HL-60 (cell line): ENCODE measurements at regions not wholly inside any gene's neighbourhood (a gene's known extent, or its start where the extent isn't known, plus 50 kb on each side); places are given as distances from the start of the nearest gene placed in this dataset.

Source experiments
- DNase-seq, 2 experiments: peaks; one replicate each; pipeline ENCODE4 v3.0.0-alpha.2; 2010 to 2020; ENCODE audit warnings: low read depth in 1 of 2, low spot score in 1 of 2
- H3K27ac ChIP-seq: fragments of 250-450 bp; sonication (Bioruptor Pico); replicated peaks from 2 replicates; pipeline ENCODE4 v1.5.1; 2020; ENCODE audit warnings: mild to moderate bottlenecking, moderate library complexity
- H3K27me3 ChIP-seq: fragments of 250-450 bp; sonication (Bioruptor Pico); 2 replicates; pipeline ENCODE4 v1.5.1; 2021; ENCODE audit warnings: mild to moderate bottlenecking, moderate library complexity; ENCODE audit not compliant: insufficient read depth, poor library complexity, severe bottlenecking
- H3K4me3 ChIP-seq: replicated peaks from 2 replicates; pipeline ENCODE4 v1.5.1; 2011; ENCODE audit warnings: mild to moderate bottlenecking, control low read depth, low read length; ENCODE audit not compliant: insufficient read depth
- GABPA ChIP-seq: IDR thresholded peaks from 2 replicates; pipeline ENCODE4 v1.6.1; 2012; ENCODE audit warnings: low read depth
- POLR2AphosphoS5 ChIP-seq: IDR thresholded peaks from 2 replicates; pipeline ENCODE4 v1.6.1; 2012; ENCODE audit warnings: low read depth
- SPI1 ChIP-seq: IDR thresholded peaks from 2 replicates; pipeline ENCODE4 v1.6.1; 2012; ENCODE audit warnings: low read depth, mild to moderate bottlenecking, borderline replicate concordance
- TF ChIP-seq, protein P1 (sequence below): IDR thresholded peaks from 2 replicates; pipeline ENCODE4 v1.6.1; 2012; ENCODE audit warnings: low read depth; ENCODE audit not compliant: insufficient replicate concordance
- TF ChIP-seq, protein P2 (sequence below): IDR thresholded peaks from one replicate; pipeline ENCODE4 v1.5.1; 2011; ENCODE audit warnings: low read length, control low read depth, inconsistent platforms; ENCODE audit not compliant: insufficient read depth

DNA sequence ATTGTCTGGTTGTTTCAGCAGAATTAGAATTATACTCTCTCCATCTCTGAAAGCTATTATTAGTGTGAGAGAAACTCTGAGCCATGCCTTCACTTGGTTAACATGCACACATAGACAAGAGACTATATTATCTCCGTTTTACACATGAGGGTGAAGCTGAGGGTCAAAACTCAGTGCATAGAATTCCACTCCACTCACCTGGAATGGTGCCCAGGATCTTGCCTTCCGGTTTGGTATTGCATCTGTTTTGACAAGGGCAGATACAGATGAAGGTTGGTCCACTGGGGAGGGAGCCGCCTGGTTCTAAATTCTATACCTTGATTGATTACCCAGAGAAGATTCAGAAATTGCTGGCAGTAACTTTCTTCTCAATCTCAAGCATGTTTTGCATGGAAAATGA is 149.5 kb upstream of the PELI2 start:
- Histone ChIP-seq H3K27me3 (no peaks in the 10 kb centered on the region), H3K4me3 (no peak overlapping the region), H3K27ac (no peak overlapping the region)
- no peak for DNase-seq
- TF ChIP-seq SPI1: no peak
- TF ChIP-seq, protein P1, sequence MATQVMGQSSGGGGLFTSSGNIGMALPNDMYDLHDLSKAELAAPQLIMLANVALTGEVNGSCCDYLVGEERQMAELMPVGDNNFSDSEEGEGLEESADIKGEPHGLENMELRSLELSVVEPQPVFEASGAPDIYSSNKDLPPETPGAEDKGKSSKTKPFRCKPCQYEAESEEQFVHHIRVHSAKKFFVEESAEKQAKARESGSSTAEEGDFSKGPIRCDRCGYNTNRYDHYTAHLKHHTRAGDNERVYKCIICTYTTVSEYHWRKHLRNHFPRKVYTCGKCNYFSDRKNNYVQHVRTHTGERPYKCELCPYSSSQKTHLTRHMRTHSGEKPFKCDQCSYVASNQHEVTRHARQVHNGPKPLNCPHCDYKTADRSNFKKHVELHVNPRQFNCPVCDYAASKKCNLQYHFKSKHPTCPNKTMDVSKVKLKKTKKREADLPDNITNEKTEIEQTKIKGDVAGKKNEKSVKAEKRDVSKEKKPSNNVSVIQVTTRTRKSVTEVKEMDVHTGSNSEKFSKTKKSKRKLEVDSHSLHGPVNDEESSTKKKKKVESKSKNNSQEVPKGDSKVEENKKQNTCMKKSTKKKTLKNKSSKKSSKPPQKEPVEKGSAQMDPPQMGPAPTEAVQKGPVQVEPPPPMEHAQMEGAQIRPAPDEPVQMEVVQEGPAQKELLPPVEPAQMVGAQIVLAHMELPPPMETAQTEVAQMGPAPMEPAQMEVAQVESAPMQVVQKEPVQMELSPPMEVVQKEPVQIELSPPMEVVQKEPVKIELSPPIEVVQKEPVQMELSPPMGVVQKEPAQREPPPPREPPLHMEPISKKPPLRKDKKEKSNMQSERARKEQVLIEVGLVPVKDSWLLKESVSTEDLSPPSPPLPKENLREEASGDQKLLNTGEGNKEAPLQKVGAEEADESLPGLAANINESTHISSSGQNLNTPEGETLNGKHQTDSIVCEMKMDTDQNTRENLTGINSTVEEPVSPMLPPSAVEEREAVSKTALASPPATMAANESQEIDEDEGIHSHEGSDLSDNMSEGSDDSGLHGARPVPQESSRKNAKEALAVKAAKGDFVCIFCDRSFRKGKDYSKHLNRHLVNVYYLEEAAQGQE: no peak
- TF ChIP-seq, protein P2, sequence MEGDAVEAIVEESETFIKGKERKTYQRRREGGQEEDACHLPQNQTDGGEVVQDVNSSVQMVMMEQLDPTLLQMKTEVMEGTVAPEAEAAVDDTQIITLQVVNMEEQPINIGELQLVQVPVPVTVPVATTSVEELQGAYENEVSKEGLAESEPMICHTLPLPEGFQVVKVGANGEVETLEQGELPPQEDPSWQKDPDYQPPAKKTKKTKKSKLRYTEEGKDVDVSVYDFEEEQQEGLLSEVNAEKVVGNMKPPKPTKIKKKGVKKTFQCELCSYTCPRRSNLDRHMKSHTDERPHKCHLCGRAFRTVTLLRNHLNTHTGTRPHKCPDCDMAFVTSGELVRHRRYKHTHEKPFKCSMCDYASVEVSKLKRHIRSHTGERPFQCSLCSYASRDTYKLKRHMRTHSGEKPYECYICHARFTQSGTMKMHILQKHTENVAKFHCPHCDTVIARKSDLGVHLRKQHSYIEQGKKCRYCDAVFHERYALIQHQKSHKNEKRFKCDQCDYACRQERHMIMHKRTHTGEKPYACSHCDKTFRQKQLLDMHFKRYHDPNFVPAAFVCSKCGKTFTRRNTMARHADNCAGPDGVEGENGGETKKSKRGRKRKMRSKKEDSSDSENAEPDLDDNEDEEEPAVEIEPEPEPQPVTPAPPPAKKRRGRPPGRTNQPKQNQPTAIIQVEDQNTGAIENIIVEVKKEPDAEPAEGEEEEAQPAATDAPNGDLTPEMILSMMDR: no peak
- TF ChIP-seq GABPA: no peak
- TF ChIP-seq POLR2AphosphoS5: no peak

DNA sequence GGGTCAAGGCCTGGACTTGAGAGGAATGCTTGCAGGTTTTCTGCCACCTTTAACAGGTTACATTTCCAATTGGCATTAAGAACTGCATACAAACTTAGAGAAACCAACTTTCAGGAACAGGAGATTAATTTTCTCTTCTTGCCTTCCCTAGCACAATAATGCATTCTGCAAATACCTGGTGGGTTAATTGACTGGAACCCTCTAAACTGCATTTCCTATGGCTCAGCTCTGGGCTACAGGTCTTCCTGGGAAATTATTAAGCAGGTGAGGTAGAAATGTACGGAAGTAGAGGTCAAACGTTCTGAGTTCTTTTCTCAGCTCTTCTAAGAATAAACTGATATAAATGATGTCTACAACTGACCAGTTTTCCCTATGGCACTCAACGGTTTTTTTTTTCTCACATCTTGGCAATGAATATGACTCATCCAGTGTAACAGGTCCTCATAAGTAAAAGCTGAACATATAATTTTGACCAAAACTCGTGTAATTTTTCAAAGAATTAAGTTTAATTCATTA is 144.9 kb upstream of the PELI2 start:
- no peak for DNase-seq
- Histone ChIP-seq H3K27me3 (no peaks in the 10 kb centered on the region), H3K27ac (no peak overlapping the region), H3K4me3 (no peak overlapping the region)
- no peak for TF ChIP-seq GABPA

DNA sequence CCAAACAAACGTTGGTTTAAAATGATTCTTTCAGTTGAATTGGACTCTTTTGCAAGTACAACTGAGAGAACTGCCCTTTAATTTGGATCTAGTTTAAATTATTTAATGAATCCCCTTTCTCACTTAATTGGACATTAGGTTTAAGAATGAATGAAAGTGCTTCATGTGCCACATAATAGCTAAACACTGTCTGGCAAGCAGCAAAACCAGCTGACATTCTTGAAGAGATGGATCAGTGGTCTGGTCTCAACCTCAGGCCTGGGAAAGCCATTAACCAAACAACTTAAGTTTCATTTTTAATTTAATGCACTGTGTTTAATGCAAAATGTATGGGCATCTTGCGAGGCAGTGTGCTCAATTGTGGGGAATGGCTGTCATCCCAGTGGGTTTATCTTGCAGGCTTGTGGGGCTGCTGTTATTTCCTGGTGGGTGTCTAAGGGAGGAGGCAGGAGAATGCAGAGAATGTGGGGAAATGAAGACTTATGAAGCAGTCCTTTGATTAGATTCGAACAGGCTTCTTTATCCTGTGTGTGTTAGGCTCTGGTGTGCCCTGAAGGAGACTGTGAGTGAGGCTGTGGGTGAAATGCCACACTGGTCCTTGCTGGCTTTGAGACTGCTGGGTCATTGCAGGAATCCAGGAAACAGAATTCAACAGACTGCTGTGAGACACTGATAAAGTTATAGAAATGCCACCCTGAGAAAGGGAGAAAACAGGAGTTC is 144.1 kb upstream of the PELI2 start:
- Histone ChIP-seq H3K27me3 (no peaks in the 10 kb centered on the region), H3K27ac (no peak overlapping the region), H3K4me3 (no peak overlapping the region)
- TF ChIP-seq POLR2AphosphoS5 (no peak), SPI1 (no peak), GABPA (no peak)
- TF ChIP-seq, protein P1: no peak
- TF ChIP-seq, protein P2: no peak
- DNase-seq: no peak

DNA sequence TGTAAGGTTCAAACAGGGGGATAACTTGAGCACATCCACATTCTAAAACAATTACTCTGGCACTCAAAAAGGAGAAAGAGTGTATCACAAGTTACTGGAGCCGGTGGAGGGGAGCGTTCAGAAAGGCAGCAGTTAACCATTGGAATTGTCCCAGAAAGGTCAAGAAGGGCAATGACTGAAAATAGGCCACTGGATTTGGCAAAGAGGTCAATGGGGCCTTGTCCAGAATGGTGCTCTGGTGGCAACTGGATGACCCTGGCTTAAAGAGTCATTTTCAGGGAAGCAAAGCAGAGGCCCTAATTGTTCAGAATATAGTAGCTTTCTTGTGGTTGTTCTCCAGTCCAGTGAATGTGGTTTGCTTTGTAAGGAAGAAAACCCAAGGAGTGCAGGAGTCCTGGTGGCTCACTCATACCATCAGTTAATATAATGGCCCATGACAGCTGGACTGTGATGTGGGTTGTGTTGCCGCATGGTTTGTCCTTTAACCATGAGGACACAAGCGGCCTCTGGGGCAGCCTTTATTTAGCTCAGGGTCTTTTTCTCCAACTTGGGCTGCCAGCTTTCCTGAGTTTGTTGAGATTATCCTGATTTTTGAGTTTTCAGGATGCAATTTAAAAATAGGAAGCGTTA is 142.8 kb upstream of the PELI2 start:
- no peak overlapping the region for H3K27ac ChIP-seq

More for the DNA sequence above, 142.8 kb upstream of the PELI2 start:
- TF ChIP-seq SPI1 (no peak), GABPA (no peak)
- TF ChIP-seq, protein P1: no peak
- H3K27me3 ChIP-seq: no peaks in the 10 kb centered on the region
- no peak for DNase-seq
- H3K4me3 ChIP-seq: no peak overlapping the region
